Activated CD4-positive, CD25-positive, alpha-beta regulatory T cell treated with anti-CD3 and anti-CD28 coated beads, Interleukin-2, amount 50 U/mL, for 72 hours (primary cell): ENCODE measurements at regions not wholly inside any gene's neighbourhood (a gene's known extent, or its start where the extent isn't known, plus 50 kb on each side); places are given as distances from the start of the nearest gene placed in this dataset.

Experiments used
- DNase-seq: peaks from one replicate; pipeline ENCODE4 v3.0.0; 2021

DNA sequence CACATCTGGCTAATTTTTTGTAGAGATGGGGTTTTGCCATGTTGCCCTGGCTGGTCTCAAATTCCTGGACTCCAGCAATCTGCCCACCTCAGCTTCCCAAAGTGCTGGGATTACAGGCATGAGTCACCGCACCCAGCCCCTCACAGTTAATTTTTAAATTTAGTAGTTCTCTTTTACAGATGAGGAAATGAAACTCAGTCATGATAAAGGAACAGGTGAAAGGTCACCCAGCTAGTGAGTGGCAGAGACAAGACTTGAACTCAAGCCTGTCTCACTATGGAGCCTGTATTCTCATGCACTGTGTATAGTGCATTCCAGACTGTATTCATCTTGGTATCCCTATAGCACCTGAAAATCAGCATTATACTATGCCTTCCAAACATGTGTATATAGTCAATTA lies 77.1 kb upstream of the WSB1 start:
- DNase-seq = no peak

DNA sequence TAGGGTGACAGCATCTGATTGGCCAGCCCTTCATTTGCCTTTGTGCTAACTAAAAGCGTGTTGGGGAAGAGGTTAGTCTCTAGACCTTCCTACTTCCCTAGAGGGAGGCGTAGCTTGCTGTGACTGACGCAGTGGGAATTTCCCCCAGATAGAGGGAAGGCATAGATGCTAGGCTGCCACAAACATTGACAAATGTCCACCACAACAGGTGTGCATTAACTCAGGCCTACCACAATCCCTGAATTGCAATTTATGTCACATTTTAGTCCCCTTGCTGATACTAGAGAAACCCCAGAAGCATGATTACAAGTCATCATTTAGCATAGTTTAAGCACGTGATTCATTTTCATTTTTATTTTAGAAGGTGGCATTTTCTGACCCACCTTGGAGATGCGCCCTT lies 76.3 kb upstream of the WSB1 start:
- DNase-seq = no peak

DNA sequence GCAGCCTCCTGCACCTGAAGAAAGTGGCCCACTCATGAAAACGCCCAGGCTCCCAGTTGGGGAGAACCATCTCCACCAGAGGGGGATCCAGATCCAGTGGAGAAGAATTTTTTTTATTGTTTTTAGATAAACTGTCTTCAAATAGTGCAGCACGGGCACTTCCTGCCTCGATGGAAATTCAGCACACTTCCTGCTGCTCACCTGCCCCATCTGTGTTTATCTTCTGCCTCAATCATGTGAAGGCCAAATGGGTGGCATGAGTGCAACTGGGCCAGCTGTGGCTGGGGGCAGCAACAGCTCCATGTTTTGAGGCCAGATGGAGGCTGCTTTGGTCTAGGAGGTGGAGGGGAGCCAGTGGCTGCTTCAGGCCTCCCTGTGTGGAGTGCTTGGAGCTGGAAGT lies 75.9 kb upstream of the WSB1 start:
- DNase-seq = no peak

DNA sequence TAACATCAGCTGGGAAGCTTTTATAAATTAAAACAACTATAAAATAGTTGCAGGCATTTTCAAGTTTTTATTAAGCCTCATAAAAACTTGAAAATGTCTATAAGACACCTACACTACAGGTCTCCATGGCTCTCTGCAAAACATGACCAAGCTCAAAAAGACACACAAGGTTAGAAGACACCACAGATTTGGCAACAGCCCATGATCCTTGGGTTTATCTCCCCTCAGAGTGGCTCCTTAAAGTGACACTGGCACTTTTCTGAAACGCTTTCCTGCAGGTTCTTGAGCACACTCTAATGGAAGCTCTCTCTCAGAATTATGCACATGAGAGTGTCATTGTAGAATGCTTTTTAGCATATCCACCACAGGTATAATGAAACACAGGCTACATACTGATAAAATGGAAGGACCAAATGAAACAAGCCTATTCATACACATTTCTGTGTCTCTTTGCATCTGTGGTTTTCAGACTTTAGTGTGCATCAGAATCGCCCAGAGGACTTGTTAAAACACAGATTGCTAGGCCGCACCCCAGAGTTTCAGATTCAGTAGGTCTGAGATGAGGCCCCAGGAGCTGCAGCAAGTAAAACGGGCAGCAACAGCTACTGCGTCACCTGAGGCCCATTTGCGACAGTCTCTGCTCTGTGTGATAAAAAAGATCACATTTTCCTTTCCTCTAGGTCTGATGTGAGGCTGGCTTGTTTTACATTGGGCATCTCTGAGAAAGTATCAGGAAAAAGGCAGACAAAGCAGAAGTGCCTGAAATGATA lies 75.0 kb upstream of the WSB1 start:
- DNase-seq = no peak

DNA sequence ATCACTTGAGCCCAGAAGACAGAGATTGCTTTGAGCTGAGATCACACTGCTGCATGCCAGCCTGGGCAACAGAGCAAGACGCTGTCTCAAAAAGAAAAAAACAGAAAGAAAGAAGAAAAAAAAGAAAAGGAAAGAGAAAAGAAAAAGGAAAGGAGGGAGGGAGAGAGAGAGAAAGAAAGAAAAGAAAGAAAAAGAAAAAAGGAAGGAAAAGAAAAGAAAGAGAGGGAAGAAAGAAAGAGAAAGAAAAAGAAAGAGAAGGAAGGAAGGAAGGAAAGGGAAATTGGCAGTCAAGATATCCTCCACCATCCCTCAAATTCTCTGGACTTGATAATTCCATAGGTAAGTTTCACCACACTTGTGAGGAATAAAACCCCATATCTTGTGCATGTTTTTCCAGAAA lies 71.4 kb upstream of the WSB1 start:
- no peak for DNase-seq

DNA sequence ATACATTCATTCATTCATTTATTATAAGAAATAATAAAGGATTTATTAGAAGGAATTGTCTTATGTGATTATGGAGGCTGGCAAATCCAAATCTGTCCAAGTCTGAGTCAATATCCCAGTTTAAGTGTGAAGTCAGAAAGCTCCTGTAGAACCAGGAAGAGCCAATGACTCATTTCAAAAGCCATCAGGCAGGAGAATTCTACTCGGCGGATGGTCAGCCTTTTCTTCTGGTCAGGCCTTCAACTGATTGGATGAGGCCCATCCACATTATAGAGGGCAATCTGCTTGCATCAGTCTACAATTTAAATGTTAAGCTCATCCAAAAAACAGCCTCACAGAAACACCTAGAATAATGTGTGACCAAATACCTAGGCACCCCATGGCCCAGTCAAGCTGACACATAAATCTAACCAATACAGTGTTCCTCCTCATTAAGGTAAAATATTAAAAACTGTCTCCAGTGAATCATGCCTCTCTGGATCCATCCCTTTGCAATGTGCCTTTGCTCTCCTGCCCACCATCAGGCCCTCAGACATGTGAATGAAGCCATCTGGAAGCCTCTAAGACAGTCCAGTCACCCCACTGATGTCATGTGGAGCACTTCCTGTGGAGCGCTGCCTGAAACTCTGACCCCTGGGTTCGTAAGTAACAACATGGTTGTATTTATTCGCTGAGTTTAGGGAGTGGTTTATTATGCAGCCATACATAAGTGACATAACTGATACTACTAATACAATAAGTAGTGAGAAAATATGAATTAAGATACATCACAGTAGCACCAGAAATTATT lies 69.2 kb upstream of the WSB1 start:
- no peak for DNase-seq

DNA sequence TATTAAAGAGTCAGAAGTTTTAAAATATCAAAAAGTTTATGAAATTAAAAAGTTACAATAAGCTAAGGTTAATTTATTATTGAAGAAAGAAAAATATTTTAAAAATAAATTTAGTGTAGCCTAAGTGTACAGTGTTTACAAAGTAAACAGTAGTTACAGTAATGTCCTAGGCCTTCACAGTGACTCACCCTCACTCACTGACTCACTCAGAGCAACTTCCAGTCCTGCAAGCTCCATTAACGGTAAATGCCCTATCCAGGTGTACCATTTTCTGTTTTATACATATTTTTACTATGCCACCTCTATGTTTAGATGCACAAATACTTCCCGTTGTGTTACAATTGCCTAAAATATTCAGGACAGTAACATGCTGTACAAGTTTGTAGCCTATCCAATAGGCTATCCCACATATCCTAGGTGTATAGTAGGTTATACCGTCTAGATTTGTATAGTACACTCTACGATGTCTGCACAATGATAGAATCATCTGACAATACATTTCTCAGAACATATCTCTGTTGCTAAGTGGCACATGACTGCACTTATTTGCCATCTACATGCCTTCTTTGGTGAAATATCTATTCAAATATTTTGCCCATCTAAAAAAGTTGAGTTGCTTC lies 67.2 kb upstream of the WSB1 start:
- no peak for DNase-seq

DNA sequence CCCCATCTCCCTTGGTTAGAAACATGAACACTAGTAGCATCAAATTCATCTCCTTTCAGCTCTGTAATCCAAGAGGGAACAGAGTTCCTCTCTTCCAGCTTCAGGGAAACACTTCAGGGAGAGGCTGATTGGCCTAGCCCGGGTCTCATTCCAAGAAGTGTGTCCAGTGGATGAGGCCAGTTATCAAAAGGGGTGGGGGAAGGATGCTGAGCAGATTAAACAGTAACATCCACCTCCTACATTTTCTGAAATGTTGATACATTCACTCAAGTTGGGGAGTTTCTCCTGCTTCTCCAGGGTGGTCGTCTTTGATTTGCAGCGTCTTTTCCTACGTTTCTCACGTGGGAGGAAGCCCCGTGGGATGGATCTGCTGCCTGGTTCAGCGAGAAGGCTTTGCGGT lies 62.9 kb upstream of the WSB1 start:
- no peak for DNase-seq

DNA sequence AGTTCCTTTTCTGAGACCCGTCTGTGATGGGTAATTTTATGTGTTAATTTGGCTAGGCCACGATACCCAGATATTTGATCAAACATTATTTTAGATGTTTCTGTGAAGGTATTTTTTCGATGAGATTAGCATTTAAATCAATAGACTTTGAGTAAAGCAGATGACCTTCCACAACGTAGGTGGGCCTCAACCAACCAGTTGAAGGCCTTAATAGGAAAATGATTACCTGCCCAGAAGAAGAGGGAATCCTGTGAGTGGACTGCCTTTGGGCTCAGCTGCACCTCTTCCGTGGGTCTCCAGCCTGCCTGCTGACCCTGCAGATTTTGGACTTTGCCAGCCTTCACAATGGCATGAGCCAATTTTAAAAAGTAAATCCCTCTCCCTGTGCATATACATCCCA lies 61.6 kb upstream of the WSB1 start:
- no peak for DNase-seq

DNA sequence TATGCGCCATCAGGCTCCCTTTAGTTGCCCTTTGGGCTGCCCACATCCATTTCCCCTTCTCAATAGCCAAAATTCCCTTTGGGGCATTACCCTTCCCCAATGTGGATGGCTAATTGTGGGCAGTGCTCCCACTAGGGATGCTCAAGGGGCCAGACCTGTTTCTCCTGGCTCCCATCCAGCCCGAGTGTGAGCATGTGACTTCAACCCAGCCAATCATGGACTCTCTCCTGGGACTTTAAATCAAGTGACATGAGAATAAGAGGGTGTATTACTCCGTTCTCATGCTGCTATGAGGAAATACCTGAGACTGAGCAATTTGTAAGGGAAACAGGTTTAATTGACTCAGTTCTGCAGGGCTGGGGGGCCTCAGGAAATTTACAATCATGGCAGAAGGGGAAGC lies 60.9 kb upstream of the WSB1 start:
- no peak for DNase-seq

DNA sequence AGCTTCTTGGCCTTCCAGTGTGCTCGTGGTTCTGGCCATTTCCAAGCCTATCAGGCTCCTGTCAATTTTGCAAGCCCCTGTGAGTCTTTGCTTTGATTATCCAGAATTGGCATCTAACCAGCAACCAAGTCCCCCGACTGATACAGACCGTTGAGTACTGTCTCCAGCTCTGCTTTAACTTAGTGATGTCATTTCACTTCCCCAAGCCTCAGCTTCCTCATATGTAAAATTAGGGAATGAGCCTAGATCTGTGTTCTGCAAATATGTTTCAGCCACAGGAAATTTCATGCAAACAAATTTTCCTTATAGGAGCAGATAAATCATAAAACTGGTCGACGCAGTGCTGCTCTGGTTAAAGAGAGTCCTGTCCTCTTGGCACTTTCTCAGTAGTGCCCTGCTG lies 60.1 kb upstream of the WSB1 start:
- DNase-seq = no peak

DNA sequence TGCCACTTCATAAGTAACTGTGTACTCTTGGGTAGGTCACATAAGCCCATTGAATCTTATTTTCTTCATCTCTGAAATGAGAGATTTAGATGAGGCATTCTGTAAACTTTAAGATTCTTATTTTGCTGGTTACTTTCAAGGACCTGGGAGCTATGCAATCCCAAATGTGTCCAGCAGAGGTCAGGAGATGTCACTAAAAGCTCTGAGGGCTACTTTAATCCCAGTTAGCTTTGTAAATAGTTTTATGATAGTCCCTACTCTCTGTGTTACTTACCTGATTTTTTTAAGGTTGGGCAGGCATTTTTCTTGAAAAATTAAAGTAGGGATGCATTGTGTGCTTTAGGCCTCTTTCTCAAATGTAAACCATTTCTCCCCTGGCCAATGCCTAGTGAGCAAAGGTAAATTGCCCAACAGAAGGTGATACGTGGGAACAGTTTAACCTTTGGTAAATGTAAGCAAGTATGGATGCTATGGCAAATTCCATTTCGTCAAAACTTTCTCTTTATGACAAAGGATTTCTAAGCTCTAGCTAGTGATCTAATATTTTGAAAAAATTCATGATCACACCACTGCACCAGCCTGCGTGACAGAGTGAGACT lies 57.1 kb upstream of the WSB1 start:
- DNase-seq = peak; percentile 79

DNA sequence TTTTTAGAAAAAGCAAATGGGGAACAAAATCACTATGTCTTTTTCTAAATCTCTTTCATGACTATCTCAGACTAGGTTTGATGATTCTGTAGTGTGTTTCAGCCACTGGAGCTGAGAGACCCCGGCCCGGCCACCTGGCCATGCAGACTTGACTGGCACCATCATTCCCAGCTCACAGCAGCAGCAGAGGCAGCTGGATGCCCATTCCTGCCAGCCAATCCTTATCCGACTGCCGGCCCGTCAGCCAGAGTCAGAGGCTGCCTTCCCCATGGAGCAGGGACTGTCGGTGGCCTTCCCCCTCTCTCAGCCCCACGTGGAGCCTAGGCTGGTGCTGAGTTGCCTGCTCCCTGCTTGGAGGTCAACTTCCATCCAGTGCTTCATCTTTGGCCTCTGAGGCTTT lies 56.0 kb upstream of the WSB1 start:
- DNase-seq = no peak

DNA sequence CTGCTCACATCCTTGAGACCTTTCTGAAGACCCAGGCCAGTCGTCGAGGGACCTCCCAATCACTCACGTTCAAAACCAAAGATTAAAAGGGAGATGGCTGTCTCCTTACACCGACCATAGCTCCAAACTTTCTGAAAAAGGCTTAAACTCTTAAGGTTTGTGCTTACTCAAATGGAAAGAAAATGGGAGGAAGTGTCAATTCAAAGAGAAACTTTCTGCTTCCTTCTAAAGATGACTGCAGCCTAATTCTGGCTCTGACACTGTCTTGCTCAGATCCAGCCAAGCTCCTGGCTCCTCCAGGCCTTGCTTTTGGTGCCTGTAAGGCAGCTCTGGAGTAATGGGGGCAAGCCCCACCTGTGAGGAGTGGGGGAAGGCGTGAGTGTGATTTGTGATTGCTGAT lies 54.9 kb upstream of the WSB1 start:
- no peak for DNase-seq

DNA sequence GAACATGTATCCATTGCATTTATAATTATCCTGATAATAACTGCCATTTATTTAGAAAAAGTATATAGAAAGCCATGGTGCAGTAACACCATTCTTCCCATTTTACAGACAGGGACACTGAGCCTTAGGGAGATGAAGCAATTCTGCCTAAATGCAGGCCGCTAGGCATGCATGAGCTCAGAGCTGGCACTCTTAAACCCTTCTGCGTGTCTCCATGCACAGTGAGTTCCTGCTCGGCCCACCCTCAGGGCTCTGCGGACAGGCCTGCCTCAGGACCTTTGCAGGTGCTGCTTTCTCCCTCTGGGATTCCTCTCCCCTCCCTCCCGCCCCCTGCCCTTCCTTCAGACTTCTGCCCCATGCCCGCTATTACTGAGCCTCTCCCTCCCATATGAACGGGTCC lies 54.3 kb upstream of the WSB1 start:
- DNase-seq = no peak

DNA sequence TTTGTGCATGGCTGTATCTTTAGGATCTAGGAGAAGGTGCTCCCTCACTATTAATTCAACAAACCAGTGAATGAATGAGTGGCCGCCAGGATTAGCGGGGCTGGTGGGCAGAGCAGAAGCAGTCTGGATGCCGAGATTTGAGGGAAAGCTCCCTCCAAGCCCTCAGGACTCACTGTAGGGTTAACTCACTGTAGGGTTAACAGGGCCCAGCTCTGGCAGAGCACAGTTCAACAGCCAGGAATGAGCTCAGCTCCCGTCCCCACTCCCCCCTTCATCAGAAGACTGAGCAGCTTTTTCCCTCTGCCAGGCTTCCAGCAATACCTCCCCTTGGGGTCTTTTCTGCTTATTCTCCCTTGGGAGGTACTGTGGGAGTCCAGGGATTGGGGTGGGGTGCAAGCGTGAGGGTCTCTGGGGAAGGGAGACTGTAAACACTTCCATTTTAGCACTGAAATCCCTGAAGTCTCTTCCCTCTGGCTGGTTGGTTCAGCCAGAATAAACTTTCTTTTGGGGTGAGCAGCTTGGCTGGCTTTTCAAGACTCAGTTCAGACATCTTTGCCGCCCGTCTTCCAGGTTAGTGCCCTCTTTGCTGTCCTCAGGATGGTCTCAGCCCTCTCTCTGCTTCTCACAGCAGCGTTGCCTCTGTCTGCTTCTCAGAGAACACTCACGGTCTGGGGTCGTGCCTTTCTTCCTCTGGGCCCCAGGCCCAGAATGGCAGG lies 53.7 kb upstream of the WSB1 start:
- no peak for DNase-seq

DNA sequence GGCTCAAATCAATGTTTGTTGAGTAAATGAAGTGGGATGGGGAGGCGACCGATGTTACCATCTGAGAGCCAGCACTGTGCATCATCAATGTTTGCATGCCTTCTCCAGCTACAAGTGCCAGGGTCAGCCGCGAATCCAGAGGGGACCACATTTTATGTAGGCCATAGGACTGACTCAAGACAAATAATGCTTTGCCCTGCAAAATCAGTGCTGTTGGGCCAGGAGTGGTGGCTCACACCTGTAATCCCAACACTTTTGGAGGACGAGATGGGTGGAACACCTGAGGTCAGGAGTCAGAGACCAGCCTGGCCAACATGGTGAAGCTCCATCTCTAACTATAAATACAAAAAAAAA lies 53.1 kb upstream of the WSB1 start:
- DNase-seq = no peak

DNA sequence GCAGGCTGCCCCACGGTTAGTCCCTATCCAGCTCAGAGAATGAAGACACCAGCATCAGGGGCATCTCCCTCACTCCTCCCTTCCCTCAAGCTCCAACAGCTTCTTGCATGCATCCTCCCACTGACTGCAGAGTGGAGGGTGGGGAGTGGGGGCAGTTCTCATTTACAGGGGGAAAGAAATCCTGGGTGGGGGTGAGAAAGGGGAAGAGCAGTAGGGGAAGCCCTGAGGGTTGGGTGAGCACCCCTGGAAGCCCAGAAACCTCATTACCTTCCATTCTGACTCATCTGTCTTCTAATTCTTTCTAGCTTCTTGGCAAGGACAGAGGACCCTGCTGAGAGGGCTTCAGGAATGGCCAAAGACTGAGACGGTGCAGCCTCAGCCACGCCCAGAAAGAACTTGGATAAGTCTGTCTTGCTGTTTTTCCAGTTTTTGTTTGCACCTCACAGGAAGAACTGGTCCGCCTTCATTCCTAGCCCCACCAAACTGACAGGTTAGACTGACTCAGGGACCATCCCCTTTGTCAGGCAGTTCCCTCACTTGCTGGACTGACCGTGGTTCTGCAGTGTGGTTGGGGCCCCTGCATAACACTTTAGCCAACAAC lies 52.5 kb upstream of the WSB1 start:
- DNase-seq = no peak

DNA sequence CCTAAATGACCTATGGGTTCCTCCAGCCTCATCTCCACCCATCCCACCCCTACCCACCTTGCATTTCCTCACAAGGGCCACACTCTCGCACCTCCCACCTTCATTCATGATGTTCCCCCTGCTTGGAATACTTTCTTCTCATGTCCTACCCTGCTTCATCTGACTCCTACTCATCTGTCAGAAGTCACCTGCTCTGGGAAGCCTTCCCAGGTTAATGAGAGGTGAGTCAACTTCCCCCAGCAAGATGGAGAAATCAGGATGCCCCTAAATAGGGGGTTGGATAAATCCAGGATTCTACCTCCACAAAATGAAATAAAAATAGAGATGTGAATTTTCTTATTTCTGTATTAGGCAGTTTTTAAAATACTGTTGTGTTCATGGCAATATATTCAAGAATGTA lies 51.0 kb upstream of the WSB1 start:
- no peak for DNase-seq

DNA sequence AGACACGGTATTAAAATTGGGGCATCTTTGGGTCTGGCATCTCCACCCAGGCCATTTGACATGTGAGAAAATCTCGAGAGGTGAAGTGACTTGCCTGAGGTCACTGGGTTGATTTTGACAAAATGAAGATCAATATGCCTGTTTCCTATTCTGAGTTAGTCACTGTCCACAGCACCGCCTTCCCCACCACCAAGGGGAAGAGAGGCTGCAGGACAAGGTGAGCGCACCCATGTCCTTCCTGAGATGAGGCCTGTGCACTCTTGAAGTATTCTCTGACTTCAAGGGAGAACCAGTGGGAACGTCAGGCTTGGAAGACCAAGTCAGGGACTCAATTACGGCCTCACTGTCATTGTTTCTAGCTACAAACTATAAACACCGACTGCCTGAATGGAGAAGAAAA lies 49.9 kb upstream of the WSB1 start:
- DNase-seq = no peak
